NCI-H1105 treated with DMSO at 0.1 percent for 48 hours (cell line): ENCODE measurements at regions not wholly inside any gene's neighbourhood (a gene's known extent, or its start where the extent isn't known, plus 50 kb on each side); places are given as distances from the start of the nearest gene placed in this dataset.
"Not testable (repeated sequence)": the region's sequence is repeated elsewhere in the genome, so short reads cannot be mapped to it uniquely, and the experiment has no call there.

Experiments
- DNase-seq: peaks from one replicate; lab custom pipeline; 2025; lab: John Stamatoyannopoulos, UW

GRCh38 chr17:71486261-71486660, 634.6 kb upstream of the SOX9 start:
- DNase-seq = no peak

- DNase-seq = no peak
Observed at GRCh38 chr17:71488851-71489250, 632.0 kb upstream of the SOX9 start.

- DNase-seq = no peak
Observed at GRCh38 chr17:71494062-71494855, 626.6 kb upstream of the SOX9 start.

GRCh38 chr17:71495420-71495819, 625.4 kb upstream of the SOX9 start:
- DNase-seq = no peak

DNA sequence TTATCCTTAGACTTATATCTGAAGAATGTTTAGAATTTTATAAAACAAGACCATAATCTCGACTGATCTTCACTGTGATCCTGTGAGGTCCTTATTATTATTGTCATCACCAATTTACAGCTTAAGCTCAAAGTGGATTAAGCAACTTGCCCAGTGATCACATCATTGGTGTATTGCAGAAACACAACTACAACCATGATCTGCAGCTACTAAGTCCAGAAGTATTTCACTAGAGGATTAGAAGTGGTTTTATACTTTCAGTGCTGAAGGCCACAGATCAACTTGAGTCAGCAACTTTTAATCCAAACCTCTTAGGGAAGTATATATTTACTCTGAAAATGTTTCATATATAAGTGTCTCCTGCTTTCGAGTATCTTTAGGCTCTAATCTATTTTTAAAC, 624.3 kb upstream of the SOX9 start:
- no peak for DNase-seq

GRCh38 chr17:71500761-71501555, 619.9 kb upstream of the SOX9 start:
- no peak for DNase-seq

- no peak for DNase-seq
Observed at GRCh38 chr17:71501711-71502110, 619.1 kb upstream of the SOX9 start.

- no peak for DNase-seq
Observed at GRCh38 chr17:71502443-71502842, 618.4 kb upstream of the SOX9 start.

GRCh38 chr17:71503710-71504465, 616.9 kb upstream of the SOX9 start:
- no peak for DNase-seq

GRCh38 chr17:71505200-71505599, 615.6 kb upstream of the SOX9 start:
- DNase-seq = no peak

DNA sequence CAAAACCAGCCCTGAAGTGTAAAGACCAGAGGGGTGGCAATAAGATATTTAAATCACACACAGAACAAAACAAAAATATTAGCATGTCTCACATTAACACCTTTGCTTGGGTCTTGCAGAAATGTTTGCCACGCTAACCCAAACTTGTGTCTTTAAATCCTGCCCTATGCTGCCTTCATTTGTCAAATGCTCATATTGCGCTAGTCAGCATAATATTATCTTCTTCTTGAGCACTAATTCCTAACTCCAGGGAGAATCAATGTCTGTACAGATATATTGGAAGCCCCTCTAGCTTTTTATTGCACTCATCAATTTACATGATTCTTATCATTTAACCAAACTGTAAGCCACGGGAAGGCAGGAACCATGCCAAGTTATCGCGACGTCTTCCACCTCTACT, 614.8 kb upstream of the SOX9 start:
- DNase-seq = no peak

DNA sequence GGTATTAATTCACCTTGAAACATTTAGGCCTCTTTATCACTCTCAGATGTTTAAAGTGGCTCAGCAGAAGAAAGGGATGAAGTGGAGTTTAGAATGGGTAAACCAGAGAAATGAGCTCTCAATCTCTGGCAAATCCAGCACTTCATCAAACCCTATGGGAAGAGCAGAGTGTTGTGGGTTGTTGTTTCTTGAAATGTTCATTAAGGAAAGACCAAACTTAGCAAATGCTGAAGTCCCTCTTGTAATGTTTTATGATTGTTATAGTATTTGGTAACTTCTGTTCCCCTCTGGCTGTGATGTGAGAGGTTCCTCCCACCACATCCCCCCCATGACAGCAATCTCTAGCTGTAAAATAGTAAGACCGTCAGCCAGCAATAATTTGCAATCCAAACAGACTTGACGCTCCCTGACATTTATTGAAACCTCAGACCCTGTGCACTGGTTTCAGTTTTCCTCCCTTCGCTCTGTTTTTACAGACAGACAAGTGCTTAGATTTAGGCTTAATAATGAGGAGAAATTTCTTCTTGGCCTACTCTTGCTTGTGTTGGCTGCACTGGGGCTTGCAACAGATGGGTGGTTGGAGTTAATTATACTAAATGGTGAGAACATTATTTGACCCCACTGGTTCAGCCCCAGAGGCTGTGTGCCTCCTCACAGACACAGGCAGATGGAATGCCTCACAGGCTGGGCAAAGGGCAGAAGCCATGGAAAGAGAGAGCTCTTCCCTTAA, 609.4 kb upstream of the SOX9 start:
- DNase-seq = no peak

DNA sequence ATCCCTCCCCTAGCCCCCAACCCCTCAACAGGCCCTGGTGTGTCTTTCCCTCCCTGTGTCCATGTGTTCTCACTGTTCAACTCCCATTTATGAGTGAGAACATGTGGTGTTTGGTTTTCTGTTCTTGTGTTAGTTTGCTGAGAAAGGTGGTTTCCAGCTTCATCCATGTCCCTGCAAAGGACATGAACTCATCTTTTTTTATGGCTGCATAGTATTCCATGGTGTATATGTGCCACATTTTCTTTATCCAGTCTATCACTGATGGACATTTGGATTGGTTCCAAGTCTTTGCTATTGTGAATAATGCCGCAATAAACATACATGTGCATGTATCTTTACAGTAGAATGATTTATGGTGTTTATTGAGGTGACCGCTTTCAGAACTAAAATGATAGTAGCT, 607.1 kb upstream of the SOX9 start:
- DNase-seq = not testable (repeated sequence)

DNA sequence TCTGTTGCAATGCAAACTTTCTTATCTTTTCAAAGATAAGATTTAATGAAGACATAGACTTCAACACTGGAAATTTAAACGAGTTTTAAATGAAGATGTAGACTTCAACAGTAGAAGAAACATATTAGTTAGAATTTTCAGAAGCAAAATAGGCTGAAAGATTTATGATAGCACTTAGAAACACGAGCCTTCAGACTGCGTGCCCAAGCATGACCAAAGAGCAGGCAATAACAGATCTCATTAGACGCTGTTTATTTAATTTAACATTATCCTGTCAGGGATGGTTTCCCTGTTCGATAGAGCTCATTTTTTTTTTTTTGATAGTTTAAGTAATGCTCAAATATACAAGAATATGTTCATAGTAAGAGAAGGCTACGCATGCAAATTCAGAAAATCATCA, 604.7 kb upstream of the SOX9 start:
- DNase-seq = peak; percentile 84

- no peak for DNase-seq
Observed at GRCh38 chr17:71519285-71519684, 601.5 kb upstream of the SOX9 start.

DNA sequence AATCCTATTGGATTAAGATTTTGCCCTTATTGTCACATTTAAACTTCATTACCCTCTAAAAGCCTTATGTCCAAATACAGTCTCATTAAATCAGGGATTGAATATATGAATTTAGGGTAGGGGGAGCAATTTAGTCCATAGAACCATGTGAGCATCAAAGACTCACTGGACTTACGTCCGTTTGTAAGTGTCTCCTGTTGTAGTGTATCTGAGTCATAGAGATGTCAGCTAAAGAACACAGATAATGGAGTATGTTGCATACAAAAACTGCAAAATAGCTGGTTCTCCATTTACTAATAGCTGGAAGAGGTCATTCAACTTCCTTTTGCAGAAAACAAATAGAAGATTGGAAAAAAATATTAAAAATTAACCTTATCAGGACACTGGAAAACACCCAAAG, 599.1 kb upstream of the SOX9 start:
- no peak for DNase-seq

DNA sequence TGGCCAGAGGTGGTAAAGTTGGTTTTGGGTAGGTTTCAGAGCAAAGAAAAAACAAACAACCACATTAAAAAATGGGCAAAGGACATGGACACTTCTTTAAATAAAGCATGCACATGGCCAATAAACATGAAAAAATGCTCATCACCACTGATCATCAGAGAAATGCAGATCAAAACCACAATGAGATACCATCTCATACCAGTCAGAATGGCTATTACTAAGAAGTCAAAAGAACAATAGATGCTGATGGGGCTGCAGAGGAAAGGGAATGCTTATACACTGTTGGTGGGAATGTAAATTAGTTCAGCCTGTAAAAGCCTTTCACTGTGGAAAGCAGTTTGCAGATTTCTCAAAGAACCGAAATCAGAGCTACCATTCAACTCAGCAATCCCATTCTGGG, 598.4 kb upstream of the SOX9 start:
- no peak for DNase-seq

DNA sequence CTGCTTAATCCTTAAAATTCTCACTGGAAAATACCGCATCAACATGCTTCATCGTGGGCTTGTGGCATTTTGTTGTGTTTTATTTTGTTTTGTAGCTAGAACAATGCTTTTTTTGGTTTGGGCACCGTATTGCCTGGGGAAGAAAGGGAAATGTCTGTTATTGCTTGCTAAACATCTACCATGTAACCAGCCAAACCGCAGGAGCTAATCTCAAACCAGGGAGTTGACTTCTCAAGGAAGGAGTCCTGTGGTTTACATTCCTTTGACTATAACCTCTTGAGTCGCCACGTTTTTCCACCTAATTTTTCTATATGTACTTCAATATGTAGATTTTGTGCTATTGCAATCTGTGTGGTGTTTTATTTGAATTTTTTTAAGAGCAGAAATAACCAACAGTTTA, 593.5 kb upstream of the SOX9 start:
- DNase-seq = no peak

DNA sequence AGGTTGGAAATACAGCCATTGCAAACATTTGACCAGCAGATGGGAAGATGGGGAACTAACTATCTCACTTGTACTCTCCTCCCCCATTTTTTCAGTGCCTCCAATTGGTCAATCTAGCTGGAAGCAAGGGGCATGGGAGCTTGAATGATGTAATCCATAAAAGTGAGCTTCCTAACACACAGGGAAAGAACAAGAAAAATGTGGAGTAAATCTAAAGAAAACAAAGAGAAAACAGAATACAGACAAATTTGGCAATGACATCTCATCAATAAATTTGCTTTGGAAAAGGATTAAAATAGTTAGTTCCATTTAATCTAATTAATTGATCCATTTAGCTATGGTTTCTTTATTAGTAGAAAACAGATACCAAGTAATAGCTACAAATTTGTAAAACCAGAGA, 592.6 kb upstream of the SOX9 start:
- DNase-seq = no peak

GRCh38 chr17:71530248-71530647, 590.6 kb upstream of the SOX9 start:
- DNase-seq = no peak

GRCh38 chr17:71535321-71535720, 585.5 kb upstream of the SOX9 start:
- DNase-seq = no peak

DNA sequence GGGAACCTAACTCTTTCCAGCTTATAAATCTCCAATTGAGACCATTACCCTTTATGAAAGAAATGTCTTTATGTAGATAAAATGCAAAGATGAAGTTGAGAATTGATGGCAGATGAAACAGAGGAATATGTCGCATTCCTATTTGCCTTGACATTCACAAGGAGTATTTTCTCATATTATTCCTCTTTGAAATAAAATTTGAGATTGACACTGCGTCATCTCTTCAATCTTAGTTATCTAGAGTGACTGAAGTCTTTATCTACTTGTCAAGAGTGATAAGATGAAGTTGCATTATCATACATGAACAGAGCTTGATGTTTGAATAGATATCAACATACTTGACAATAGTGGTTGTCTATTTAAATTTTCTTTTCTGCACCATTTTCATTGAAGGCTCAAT, 574.4 kb upstream of the SOX9 start:
- no peak for DNase-seq
